Prostate gland (tissue), 2 donors: ENCODE measurements at regions not wholly inside any gene's neighbourhood (a gene's known extent, or its start where the extent isn't known, plus 50 kb on each side); places are given as distances from the start of the nearest gene placed in this dataset.

Experiments used
- DNase-seq: peaks from one replicate; pipeline ENCODE4 v3.0.0-alpha.2; 2019; ENCODE audit warnings: low spot score
- H3K27ac ChIP-seq, 2 donors: fragments of 200-600 bp; sonication (generic); 2 replicates each; pipeline ENCODE4 v1.5.1; 2017 to 2019
- H3K27me3 ChIP-seq: fragments of 200-600 bp; sonication (generic); replicated peaks from 2 replicates; pipeline ENCODE4 v1.5.1; 2019; ENCODE audit not compliant: insufficient read depth
- H3K36me3 ChIP-seq, 2 donors: fragments of 200-600 bp; sonication (generic); 1 replicate in 1 of 2; 2 replicates in 1 of 2; pipeline versions ENCODE4 v1.5.1 to v1.8.1; 2017 to 2019
- H3K4me1 ChIP-seq: fragments of 200-600 bp; sonication (generic); replicated peaks from 2 replicates; pipeline ENCODE4 v1.5.1; 2019
- H3K4me3 ChIP-seq, 2 donors: fragments of 200-600 bp; sonication (generic); 2 replicates each; pipeline ENCODE4 v1.5.1; 2017 to 2019
- H3K9me3 ChIP-seq: fragments of 200-600 bp; sonication (generic); 2 replicates; pipeline ENCODE4 v1.5.1; 2017
- POLR2A ChIP-seq: fragments of 450-650 bp; IDR thresholded peaks from one replicate; pipeline ENCODE4 v1.6.1; 2016; ENCODE audit warnings: antibody characterized with exemption, mild to moderate bottlenecking
- POLR2AphosphoS5 ChIP-seq: sonication (generic); formaldehyde crosslinking; IDR thresholded peaks from one replicate; pipeline ENCODE4 v1.6.1; 2017; ENCODE audit warnings: antibody characterized with exemption
- WGBS: methylation state at CpG from one replicate; pipeline ENCODE4 v1.1.5; 2018; 5-methylcytosine and 5-hydroxymethylcytosine counted together
- intact Hi-C: fragments of 100-400 bp; cut with DNase I; formaldehyde crosslinking; loops from one replicate; pipeline ENCODE4 v1.14.2; 2022
- TF ChIP-seq, protein P1 (sequence below), 4 experiments: fragments of 200-600 bp in 2 of 4; fragments of 450-650 bp in 2 of 4; sonication (generic) in 2 of 4; IDR thresholded peaks; 1 replicate in 3 of 4; 2 replicates in 1 of 4; pipeline ENCODE4 v1.5.1; 2016 to 2019; ENCODE audit warnings: antibody characterized with exemption in 4 of 4, mild to moderate bottlenecking in 2 of 4, moderate library complexity in 2 of 4

DNA sequence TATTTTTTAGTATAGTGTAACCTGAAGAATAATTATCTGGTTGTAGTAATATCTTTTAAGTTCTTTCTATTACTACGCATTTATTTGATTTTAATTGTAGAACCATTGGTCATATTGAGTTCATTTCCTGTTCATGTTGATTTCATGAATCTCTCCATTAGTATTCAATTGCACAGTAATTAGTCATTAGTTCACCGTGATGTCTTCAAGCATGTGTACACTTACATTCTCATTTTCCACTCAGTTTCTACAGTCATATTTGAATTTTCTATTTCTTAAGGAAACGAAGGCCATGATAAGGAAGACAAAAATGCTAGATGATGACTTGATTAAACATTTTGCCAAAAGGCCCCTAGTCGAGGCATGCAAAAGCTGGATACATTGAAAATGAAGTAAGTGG is 333.7 kb upstream of the FANCL start:
- Histone ChIP-seq H3K4me3 (no peak overlapping the region), H3K9me3 (no peaks in the 10 kb centered on the region), H3K27ac (no peak overlapping the region), H3K27me3 (no peaks in the 10 kb centered on the region), H3K4me1 (no peaks in the 10 kb centered on the region), H3K36me3 (no peaks in the 10 kb centered on the region)
- no peak for DNase-seq
- WGBS, result 84% methylated on average over 4 of the region's 4 CpGs
- TF ChIP-seq POLR2A, result no peak
- TF ChIP-seq POLR2AphosphoS5, result no peak
- TF ChIP-seq, protein P1, sequence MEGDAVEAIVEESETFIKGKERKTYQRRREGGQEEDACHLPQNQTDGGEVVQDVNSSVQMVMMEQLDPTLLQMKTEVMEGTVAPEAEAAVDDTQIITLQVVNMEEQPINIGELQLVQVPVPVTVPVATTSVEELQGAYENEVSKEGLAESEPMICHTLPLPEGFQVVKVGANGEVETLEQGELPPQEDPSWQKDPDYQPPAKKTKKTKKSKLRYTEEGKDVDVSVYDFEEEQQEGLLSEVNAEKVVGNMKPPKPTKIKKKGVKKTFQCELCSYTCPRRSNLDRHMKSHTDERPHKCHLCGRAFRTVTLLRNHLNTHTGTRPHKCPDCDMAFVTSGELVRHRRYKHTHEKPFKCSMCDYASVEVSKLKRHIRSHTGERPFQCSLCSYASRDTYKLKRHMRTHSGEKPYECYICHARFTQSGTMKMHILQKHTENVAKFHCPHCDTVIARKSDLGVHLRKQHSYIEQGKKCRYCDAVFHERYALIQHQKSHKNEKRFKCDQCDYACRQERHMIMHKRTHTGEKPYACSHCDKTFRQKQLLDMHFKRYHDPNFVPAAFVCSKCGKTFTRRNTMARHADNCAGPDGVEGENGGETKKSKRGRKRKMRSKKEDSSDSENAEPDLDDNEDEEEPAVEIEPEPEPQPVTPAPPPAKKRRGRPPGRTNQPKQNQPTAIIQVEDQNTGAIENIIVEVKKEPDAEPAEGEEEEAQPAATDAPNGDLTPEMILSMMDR (IDR thresholded peaks at IDR 0.05), result no peak
- intact Hi-C loops, result no loop called here

DNA sequence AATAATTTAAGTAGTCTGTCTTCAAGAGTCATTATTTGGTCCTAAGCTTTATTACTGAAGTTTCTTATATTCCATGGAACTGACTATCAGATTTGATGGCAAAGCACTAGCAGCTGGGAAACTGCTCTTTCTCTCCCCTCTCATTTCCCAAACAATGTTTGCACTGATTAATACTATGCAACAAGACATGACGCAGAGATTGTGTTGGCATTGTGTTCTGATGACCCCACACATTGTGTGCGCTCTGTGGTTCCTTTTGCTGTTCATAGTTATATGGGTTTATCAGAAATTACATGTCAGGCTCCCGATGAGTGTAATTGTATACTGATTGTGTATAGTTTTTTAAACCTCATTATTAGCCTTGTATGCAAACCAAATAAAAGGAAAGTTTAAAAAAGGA is 331.6 kb upstream of the FANCL start:
- H3K27ac ChIP-seq, result no peak overlapping the region
- H3K27me3 ChIP-seq, result no peaks in the 10 kb centered on the region
- H3K4me3 ChIP-seq, result no peak overlapping the region
- H3K36me3 ChIP-seq, result no peaks in the 10 kb centered on the region
- DNase-seq, result no peak
- 83% methylated on average over 3 of the region's 3 CpGs for WGBS
- intact Hi-C loops, result no loop called here
- no peaks in the 10 kb centered on the region for H3K9me3 ChIP-seq
- H3K4me1 ChIP-seq, result no peaks in the 10 kb centered on the region
- TF ChIP-seq POLR2AphosphoS5 (no peak), POLR2A (no peak)
- TF ChIP-seq, protein P1 (IDR thresholded peaks at IDR 0.05), result no peak

DNA sequence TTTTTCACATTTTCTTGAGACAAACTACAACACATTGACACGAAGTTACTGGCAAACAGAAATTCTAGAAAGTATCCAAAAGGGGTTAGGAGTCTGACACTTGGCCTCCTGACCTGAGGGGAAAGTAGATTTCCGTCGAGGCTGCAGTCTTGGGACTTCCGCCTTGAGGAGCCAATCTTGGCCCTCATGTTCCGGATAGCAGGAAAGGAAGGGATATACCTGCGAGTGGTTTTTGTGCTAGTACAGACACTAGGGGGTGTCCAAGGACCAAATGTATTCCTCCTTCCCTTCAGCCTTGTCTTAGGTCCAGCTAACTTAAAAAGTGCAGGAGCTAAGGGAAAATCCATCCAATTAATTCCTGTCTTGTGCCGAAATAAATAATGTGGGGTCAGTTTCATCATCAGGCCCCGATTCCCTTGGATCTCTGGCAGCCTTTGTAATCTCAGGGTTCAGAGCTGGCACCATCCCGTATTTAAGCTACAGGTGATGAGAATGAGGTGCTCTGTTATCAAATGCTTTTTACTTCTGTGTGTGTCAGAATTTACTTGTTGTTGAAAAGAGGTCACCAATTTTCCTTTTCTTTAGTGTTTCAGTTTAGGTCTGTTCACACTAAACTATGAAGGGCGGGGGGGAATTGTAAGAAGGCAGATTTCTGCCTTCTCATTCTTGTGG is 330.2 kb upstream of the FANCL start:
- DNase-seq, result peak; percentile 53
- Histone ChIP-seq H3K4me3 (no peak overlapping the region), H3K4me1 (no peaks in the 10 kb centered on the region), H3K36me3 (no peaks in the 10 kb centered on the region), H3K9me3 (no peaks in the 10 kb centered on the region), H3K27ac (no peak overlapping the region), H3K27me3 (no peaks in the 10 kb centered on the region)
- TF ChIP-seq, protein P1 (IDR thresholded peaks at IDR 0.05), result peak in 3 of 4 experiments; percentile 44 to 74 (median 56)
- no peak for TF ChIP-seq POLR2A
- peak; percentile 24 for TF ChIP-seq POLR2AphosphoS5
- 16% methylated on average over 10 of the region's 10 CpGs for WGBS
- intact Hi-C loops, result no loop called here

DNA sequence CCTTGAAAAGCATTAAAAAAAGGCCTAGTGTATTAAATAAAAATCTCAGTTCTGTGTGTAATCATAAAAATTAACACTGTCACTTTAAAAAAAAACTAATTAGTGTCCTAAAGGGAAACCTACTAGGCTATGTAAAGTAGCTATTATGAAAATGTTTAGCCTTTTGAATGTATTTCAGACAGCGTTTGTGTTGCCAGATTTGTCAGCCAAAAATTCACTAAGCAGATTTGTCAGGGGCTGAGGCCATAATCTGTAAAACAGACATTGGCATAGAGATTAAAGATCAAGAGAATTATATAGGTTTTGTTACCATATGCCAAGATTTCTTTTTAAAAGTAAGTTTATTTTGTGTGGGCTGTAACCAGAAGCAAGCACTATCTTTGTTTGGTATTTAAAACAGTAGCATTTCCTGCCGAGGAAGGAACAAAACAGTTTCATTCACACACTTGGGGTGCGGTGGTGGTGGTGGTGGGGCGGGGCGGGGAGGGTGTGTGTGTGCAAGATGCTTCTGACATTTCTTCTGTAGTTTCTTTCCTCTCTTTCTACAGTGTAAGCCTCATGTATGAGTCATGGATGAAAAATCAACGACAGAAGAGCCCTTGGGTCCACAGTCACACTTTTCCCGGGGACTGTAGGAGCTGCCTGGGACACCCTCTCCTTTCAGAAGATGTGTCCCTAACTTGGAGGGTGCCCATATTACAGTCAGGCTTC is 328.5 kb upstream of the FANCL start:
- intact Hi-C loops, result no loop called here
- no peak overlapping the region for H3K4me3 ChIP-seq
- no peaks in the 10 kb centered on the region for H3K9me3 ChIP-seq
- no peak overlapping the region for H3K27ac ChIP-seq
- no peak for DNase-seq
- H3K4me1 ChIP-seq, result no peaks in the 10 kb centered on the region
- H3K36me3 ChIP-seq, result no peaks in the 10 kb centered on the region
- WGBS, result 41% methylated on average over 7 of the region's 7 CpGs
- TF ChIP-seq POLR2AphosphoS5, result no peak
- no peak for TF ChIP-seq POLR2A
- TF ChIP-seq, protein P1 (IDR thresholded peaks at IDR 0.05), result no peak
- H3K27me3 ChIP-seq, result no peaks in the 10 kb centered on the region

DNA sequence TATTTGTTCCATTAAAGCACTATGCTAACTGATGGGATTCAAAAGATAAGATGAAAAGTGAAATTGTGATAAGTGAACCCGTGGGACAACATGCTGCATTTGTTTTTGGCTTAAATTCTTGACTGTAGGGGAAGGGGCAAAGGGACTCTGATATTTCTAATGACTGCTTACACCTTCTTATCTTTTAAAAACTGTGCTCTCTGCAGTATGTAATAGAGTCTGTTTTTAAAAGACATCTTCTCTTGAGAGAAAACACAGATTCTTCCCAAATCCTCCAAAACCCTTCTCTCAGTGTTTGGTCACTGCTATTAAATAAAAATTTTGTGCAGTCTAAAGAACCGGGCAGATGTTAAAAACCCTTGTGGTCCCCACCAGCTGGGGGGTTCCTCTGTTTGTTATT is 327.8 kb upstream of the FANCL start:
- intact Hi-C loops, result no loop called here
- 65% methylated on average over 2 of the region's 2 CpGs for WGBS
- DNase-seq, result no peak

More for the DNA sequence above, 327.8 kb upstream of the FANCL start:
- TF ChIP-seq POLR2AphosphoS5 (no peak), POLR2A (no peak)
- TF ChIP-seq, protein P1 (IDR thresholded peaks at IDR 0.05), result no peak
- no peaks in the 10 kb centered on the region for H3K36me3 ChIP-seq
- no peaks in the 10 kb centered on the region for H3K27me3 ChIP-seq
- no peaks in the 10 kb centered on the region for H3K4me1 ChIP-seq
- no peaks in the 10 kb centered on the region for H3K9me3 ChIP-seq
- no peak overlapping the region for H3K4me3 ChIP-seq
- no peak overlapping the region for H3K27ac ChIP-seq
